Right renal cortex interstitium (tissue), 3 donors: ENCODE measurements at regions not wholly inside any gene's neighbourhood (a gene's known extent, or its start where the extent isn't known, plus 50 kb on each side); places are given as distances from the start of the nearest gene placed in this dataset.
A peak's percentile ranks its signal among the peaks of the same experiment; 100 is the strongest.
"Not testable (repeated sequence)": the region's sequence is repeated elsewhere in the genome, so short reads cannot be mapped to it uniquely, and the experiment has no call there.

Experiments used
- DNase-seq, 3 donors: peaks; one replicate each; pipeline ENCODE4 v3.0.0-alpha.2; 2013; ENCODE audit warnings: low read depth in 3 of 3, low spot score in 2 of 3

GRCh38 chr9:6160579-6160978 is 55.0 kb upstream of the IL33 start:
- DNase-seq, result no peak

GRCh38 chr9:6153425-6153824 is 62.2 kb upstream of the IL33 start:
- no peak for DNase-seq

GRCh38 chr9:6152788-6153187 is 62.8 kb upstream of the IL33 start:
- DNase-seq, result no peak

GRCh38 chr9:6150483-6150882 is 65.1 kb upstream of the IL33 start:
- DNase-seq, result no peak

- no peak for DNase-seq
These were observed 66.3 kb upstream of the IL33 start for GRCh38 chr9:6149315-6149714.

- no peak for DNase-seq
These were observed 67.8 kb upstream of the IL33 start for GRCh38 chr9:6147846-6148245.

GRCh38 chr9:6144947-6145346 is 70.7 kb upstream of the IL33 start:
- no peak for DNase-seq

- DNase-seq, result no peak
These were observed 72.7 kb upstream of the IL33 start for GRCh38 chr9:6142799-6143454.

GRCh38 chr9:6135780-6136179 is 79.8 kb upstream of the IL33 start:
- DNase-seq, result not testable (repeated sequence)

GRCh38 chr9:6134661-6135180 is 80.9 kb upstream of the IL33 start:
- no peak for DNase-seq

- no peak for DNase-seq
These were observed 82.1 kb upstream of the IL33 start for GRCh38 chr9:6133346-6134063.

- no peak for DNase-seq
These were observed 83.0 kb upstream of the IL33 start for GRCh38 chr9:6132650-6133049.

GRCh38 chr9:6128030-6128429 is 87.6 kb upstream of the IL33 start:
- no peak for DNase-seq

GRCh38 chr9:6126377-6126776 is 89.2 kb upstream of the IL33 start:
- no peak for DNase-seq

GRCh38 chr9:6123416-6123815 is 92.2 kb upstream of the IL33 start:
- DNase-seq, result no peak

- no peak for DNase-seq
These were observed 93.9 kb upstream of the IL33 start for GRCh38 chr9:6121707-6122106.

- DNase-seq, result no peak
These were observed 99.0 kb upstream of the RANBP6 start for GRCh38 chr9:6114424-6114823.

GRCh38 chr9:6113819-6114218 is 98.4 kb upstream of the RANBP6 start:
- no peak for DNase-seq

- DNase-seq, result no peak
These were observed 97.9 kb upstream of the RANBP6 start for GRCh38 chr9:6113312-6113711.

- no peak for DNase-seq
These were observed 94.6 kb upstream of the RANBP6 start for GRCh38 chr9:6109986-6110385.

- DNase-seq, result no peak
These were observed 94.1 kb upstream of the RANBP6 start for GRCh38 chr9:6109571-6109970.

- peak in 2 of 3 donors; percentile 7 to 10 for DNase-seq
These were observed 91.4 kb upstream of the RANBP6 start for GRCh38 chr9:6106711-6107339.
